GM13977 (cell line): ENCODE measurements at regions not wholly inside any gene's neighbourhood (a gene's known extent, or its start where the extent isn't known, plus 50 kb on each side); places are given as distances from the start of the nearest gene placed in this dataset.

ENCODE experiments used
- DNase-seq: peaks from one replicate; pipeline ENCODE4 v3.0.0; 2012; ENCODE audit warnings: low spot score
- in situ Hi-C: fragments of 300-500 bp; cut with MboI; formaldehyde crosslinking; loops from one replicate; pipeline ENCODE4 v1.12.0; 2022; ENCODE audit warnings: low sequenced_read_pairs, low pct_unique_long_range_greater_than_20kb, mixed read lengths, inconsistent platforms; ENCODE audit not compliant: unreplicated experiment
- TF ChIP-seq, protein P1 (sequence below): IDR thresholded peaks from 2 replicates; pipeline ENCODE4 v1.5.1; 2012; ENCODE audit warnings: mild to moderate bottlenecking, control low read depth; ENCODE audit not compliant: insufficient read depth; ENCODE audit errors: extremely low read depth, missing control alignments

DNA sequence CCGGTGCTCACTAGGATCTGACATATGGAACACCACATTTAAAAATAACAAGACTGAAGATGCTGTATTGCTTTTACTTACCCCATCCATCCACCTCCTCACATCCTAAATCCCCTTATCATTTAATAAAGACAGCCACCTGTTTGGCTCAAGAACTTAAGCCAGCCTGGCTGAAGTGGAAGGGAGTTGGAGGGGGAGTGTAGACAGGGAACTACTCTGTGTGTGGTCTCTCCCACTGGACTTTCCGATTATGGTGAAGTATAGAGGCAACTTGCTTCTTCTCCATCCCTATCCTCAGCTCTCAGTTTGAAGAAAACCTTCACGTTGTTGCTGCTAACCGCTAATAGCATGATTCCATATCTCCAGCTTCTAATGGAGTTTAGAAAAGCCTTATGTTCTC is 313.4 kb downstream of the CDH11 start:
- TF ChIP-seq, protein P1, sequence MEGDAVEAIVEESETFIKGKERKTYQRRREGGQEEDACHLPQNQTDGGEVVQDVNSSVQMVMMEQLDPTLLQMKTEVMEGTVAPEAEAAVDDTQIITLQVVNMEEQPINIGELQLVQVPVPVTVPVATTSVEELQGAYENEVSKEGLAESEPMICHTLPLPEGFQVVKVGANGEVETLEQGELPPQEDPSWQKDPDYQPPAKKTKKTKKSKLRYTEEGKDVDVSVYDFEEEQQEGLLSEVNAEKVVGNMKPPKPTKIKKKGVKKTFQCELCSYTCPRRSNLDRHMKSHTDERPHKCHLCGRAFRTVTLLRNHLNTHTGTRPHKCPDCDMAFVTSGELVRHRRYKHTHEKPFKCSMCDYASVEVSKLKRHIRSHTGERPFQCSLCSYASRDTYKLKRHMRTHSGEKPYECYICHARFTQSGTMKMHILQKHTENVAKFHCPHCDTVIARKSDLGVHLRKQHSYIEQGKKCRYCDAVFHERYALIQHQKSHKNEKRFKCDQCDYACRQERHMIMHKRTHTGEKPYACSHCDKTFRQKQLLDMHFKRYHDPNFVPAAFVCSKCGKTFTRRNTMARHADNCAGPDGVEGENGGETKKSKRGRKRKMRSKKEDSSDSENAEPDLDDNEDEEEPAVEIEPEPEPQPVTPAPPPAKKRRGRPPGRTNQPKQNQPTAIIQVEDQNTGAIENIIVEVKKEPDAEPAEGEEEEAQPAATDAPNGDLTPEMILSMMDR = no peak
- in situ Hi-C loops = no loop called here
- DNase-seq = no peak

DNA sequence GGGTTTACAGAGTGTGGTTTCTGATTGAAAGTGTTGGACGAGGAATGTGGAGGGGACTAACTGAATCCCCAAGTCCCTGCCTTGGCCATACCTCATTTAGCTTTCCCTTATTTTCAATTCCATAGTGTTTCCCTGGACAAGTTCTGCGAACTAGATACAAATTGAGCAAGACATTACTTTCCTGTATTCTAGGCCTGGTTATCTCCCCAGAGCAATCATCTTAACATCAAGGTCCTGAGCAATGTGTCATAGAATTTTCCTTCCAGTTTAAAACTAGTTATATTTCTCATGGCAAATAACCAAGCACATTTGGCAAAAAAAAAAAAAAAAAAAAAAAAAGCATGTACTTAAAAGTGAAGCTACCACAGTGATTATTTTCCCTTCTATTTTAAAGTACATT is 330.1 kb downstream of the CDH11 start:
- no peak for DNase-seq
- TF ChIP-seq, protein P1 = no peak
- in situ Hi-C loops = no loop called here

DNA sequence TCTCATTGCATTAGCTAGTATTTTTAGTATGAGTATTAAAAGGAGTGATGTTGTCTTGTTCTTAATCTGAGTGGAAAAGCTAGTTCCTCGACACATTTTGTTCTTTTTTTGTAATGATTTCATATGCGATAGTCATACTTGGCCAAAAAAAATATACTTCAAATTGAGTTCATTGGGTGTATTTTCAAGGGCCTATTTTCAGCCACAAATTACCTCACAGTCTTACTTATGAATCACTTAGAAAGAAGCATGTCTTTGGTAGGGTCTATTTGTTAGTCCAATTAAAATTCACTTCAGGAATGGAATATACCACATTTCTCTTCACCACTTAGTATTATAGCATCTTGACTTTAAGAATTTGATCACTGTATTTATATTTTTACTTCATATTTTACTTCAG is 337.2 kb downstream of the CDH11 start:
- TF ChIP-seq, protein P1 = no peak
- DNase-seq = no peak
- in situ Hi-C loops = no loop called here

DNA sequence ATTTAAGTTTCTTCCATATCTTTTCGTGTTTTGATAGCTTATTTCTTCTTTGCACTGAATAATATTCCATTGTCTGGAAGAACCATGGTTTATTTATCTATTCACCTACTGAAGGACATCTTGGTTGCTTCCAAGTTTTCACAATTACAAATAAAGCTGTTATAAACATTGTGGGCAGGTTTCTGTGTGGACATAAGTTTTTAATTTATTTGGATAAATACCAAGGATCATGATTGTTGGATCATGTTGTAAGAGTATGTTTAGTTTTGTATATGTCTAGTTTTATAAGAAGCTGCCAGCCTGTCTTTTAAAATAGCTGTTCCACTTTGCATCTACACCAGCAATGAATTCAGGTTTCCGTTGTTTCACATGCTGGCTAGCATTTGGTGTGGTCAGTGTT is 339.4 kb downstream of the CDH11 start:
- in situ Hi-C loops = no loop called here
- DNase-seq = no peak
- TF ChIP-seq, protein P1 = no peak

DNA sequence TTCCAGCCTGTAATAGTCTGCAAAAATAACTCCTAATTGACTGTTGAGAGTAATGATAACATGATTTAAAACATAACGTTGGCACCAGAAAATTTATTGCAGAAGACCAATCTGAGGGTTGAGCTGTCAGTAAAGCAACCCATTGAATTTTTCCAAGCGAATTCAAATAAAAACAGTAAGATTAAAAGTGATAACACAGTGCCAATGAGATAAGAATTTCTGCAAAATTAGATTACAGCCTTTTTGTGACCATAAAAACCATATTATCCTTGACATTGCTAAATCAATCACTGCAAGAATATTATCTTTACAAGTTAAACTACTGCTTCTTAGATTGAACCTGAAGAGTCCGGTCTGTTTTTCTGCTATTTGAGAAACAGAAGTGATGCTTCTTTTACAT is 341.4 kb downstream of the CDH11 start:
- TF ChIP-seq, protein P1 = no peak
- in situ Hi-C loops = no loop called here
- DNase-seq = no peak

DNA sequence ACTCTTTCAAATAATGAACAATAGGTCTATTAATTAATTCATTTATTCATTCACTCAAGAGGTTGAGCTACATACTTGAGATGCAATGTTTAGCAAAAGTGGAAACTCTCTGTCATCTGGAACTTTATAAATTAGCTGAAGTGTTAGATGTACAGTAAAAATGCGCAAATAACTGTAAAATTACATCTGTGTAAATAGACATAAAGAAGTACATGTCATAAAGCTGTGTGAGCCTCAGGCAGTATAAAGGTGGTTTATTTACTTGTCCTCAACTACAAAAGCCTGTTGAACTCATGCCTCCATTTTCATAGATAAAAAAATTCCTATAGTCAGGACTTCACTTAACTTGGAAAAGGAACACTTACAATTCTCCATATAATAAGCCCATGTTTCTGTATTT is 343.1 kb downstream of the CDH11 start:
- in situ Hi-C loops = no loop called here

More for the DNA sequence above, 343.1 kb downstream of the CDH11 start:
- TF ChIP-seq, protein P1 = no peak
- DNase-seq = no peak
